ENCODE measurements at regions not wholly inside any gene's neighbourhood (a gene's known extent, or its start where the extent isn't known, plus 50 kb on each side); places are given as distances from the start of the nearest gene placed in this dataset.

DNA sequence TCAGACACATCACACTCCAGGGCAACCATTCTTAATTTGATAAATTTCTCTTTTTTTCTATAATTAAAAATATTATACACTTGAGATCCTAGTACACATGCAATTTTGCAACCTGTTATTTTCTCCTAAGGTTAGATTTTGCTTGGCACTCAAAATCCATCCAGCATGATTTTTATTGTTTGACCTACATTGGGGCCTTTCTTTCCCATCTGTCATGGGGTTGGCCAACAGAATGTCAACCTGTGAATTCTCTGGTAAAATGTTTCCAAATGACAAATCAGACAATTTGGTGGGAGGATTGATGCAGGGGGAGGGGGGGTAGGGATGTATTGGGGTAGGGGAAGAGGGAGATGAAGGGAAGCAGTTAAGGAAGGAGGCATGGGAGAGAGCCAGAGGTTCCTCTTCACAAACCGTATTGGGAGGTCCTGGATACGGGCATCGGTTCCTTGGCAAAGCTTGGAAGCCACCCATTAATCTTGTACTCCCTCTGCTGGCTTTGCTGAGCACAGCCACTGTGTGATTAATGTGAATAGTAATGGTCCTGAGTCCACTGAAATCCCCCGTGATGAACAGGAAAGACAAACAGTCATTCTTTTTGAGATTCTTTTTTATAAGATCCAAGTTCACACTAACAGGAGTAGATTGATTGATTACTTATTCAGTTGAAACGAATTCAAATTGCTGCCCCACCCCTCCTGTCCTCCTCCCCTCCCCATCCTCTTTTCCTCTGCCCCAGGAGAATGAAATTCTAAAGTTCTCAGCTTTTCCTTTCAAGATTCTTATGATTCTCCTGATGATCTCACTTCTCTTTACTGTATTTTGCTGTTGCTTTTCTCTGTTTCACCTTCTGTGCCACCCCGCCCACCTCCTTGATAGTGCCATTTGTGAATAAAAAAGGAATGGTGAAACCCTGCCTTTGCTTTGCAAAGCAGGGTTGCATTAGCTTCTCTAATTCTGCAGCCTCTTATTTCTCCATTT, 82.2 kb upstream of the SLC25A26 start:
- Histone ChIP-seq H3K9me2 (ENCODE audit: insufficient read depth) (no peaks in the 10 kb centered on the region), H3K79me2 (replicated peaks; ENCODE audit: insufficient read depth) (no peaks in the 10 kb centered on the region), H3K4me1 (ENCODE audit: insufficient read depth) (peaks cover 26% of the 10 kb centered on the region), H3K36me3 (ENCODE audit: insufficient read depth) (no peaks in the 10 kb centered on the region), H3K4me2 (peak overlapping the region; percentile 65), H3K27ac (ENCODE audit: low read depth) (no peak overlapping the region), H3F3A (replicated peaks; ENCODE audit: low read depth) (no peaks in the 10 kb centered on the region), H2AFZ (peak overlapping the region; percentile 64; the same call in 1 of the 2 replicates), H4K20me1 (replicated peaks; ENCODE audit: insufficient read depth) (no peaks in the 10 kb centered on the region), H3K4me3 (no peak overlapping the region), H3K27me3 (ENCODE audit: insufficient read depth) (no peaks in the 10 kb centered on the region)
- Mint-ChIP-seq H3K4me3 (no peak overlapping the region), H3K36me3 (ENCODE audit: low read depth) (peaks cover 13% of the 10 kb centered on the region), H3K27ac (no peak overlapping the region), H3K27me3 (ENCODE audit: insufficient read depth, low read depth, poor library complexity) (peaks cover 5% of the 10 kb centered on the region), H3K9me3 (peaks cover 14% of the 10 kb centered on the region; the same call in 2 of the 3 replicates), H3K4me1 (peaks cover 16% of the 10 kb centered on the region)
- DNase-seq (ENCODE audit: low spot score), result peak; percentile 90
- TF ChIP-seq, protein P1, sequence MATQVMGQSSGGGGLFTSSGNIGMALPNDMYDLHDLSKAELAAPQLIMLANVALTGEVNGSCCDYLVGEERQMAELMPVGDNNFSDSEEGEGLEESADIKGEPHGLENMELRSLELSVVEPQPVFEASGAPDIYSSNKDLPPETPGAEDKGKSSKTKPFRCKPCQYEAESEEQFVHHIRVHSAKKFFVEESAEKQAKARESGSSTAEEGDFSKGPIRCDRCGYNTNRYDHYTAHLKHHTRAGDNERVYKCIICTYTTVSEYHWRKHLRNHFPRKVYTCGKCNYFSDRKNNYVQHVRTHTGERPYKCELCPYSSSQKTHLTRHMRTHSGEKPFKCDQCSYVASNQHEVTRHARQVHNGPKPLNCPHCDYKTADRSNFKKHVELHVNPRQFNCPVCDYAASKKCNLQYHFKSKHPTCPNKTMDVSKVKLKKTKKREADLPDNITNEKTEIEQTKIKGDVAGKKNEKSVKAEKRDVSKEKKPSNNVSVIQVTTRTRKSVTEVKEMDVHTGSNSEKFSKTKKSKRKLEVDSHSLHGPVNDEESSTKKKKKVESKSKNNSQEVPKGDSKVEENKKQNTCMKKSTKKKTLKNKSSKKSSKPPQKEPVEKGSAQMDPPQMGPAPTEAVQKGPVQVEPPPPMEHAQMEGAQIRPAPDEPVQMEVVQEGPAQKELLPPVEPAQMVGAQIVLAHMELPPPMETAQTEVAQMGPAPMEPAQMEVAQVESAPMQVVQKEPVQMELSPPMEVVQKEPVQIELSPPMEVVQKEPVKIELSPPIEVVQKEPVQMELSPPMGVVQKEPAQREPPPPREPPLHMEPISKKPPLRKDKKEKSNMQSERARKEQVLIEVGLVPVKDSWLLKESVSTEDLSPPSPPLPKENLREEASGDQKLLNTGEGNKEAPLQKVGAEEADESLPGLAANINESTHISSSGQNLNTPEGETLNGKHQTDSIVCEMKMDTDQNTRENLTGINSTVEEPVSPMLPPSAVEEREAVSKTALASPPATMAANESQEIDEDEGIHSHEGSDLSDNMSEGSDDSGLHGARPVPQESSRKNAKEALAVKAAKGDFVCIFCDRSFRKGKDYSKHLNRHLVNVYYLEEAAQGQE (IDR thresholded peaks at IDR 0.05; ENCODE audit: unreplicated experiment), result no peak
- TF ChIP-seq, protein P2, sequence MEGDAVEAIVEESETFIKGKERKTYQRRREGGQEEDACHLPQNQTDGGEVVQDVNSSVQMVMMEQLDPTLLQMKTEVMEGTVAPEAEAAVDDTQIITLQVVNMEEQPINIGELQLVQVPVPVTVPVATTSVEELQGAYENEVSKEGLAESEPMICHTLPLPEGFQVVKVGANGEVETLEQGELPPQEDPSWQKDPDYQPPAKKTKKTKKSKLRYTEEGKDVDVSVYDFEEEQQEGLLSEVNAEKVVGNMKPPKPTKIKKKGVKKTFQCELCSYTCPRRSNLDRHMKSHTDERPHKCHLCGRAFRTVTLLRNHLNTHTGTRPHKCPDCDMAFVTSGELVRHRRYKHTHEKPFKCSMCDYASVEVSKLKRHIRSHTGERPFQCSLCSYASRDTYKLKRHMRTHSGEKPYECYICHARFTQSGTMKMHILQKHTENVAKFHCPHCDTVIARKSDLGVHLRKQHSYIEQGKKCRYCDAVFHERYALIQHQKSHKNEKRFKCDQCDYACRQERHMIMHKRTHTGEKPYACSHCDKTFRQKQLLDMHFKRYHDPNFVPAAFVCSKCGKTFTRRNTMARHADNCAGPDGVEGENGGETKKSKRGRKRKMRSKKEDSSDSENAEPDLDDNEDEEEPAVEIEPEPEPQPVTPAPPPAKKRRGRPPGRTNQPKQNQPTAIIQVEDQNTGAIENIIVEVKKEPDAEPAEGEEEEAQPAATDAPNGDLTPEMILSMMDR (conservative IDR thresholded peaks at IDR 0.05; ENCODE audit: low read depth in 2 of 2), result peak; percentile 83 to 95
- TF ChIP-seq, protein P3, sequence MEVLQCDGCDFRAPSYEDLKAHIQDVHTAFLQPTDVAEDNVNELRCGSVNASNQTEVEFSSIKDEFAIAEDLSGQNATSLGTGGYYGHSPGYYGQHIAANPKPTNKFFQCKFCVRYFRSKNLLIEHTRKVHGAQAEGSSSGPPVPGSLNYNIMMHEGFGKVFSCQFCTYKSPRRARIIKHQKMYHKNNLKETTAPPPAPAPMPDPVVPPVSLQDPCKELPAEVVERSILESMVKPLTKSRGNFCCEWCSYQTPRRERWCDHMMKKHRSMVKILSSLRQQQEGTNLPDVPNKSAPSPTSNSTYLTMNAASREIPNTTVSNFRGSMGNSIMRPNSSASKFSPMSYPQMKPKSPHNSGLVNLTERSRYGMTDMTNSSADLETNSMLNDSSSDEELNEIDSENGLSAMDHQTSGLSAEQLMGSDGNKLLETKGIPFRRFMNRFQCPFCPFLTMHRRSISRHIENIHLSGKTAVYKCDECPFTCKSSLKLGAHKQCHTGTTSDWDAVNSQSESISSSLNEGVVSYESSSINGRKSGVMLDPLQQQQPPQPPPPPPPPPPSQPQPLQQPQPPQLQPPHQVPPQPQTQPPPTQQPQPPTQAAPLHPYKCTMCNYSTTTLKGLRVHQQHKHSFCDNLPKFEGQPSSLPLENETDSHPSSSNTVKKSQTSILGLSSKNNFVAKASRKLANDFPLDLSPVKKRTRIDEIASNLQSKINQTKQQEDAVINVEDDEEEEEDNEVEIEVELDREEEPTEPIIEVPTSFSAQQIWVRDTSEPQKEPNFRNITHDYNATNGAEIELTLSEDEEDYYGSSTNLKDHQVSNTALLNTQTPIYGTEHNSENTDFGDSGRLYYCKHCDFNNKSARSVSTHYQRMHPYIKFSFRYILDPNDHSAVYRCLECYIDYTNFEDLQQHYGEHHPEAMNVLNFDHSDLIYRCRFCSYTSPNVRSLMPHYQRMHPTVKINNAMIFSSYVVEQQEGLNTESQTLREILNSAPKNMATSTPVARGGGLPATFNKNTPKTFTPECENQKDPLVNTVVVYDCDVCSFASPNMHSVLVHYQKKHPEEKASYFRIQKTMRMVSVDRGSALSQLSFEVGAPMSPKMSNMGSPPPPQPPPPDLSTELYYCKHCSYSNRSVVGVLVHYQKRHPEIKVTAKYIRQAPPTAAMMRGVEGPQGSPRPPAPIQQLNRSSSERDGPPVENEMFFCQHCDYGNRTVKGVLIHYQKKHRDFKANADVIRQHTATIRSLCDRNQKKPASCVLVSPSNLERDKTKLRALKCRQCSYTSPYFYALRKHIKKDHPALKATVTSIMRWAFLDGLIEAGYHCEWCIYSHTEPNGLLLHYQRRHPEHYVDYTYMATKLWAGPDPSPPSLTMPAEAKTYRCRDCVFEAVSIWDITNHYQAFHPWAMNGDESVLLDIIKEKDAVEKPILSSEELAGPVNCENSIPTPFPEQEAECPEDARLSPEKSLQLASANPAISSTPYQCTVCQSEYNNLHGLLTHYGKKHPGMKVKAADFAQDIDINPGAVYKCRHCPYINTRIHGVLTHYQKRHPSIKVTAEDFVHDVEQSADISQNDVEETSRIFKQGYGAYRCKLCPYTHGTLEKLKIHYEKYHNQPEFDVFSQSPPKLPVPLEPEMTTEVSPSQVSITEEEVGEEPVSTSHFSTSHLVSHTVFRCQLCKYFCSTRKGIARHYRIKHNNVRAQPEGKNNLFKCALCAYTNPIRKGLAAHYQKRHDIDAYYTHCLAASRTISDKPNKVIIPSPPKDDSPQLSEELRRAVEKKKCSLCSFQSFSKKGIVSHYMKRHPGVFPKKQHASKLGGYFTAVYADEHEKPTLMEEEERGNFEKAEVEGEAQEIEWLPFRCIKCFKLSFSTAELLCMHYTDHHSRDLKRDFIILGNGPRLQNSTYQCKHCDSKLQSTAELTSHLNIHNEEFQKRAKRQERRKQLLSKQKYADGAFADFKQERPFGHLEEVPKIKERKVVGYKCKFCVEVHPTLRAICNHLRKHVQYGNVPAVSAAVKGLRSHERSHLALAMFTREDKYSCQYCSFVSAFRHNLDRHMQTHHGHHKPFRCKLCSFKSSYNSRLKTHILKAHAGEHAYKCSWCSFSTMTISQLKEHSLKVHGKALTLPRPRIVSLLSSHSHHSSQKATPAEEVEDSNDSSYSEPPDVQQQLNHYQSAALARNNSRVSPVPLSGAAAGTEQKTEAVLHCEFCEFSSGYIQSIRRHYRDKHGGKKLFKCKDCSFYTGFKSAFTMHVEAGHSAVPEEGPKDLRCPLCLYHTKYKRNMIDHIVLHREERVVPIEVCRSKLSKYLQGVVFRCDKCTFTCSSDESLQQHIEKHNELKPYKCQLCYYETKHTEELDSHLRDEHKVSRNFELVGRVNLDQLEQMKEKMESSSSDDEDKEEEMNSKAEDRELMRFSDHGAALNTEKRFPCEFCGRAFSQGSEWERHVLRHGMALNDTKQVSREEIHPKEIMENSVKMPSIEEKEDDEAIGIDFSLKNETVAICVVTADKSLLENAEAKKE (CRISPR knock-in tag; IDR thresholded peaks at IDR 0.05), result peak; percentile 72
- peak; percentile 96 for ATAC-seq

Measured in GM23338 (cell line).